ENCODE measurements at regions not wholly inside any gene's neighbourhood (a gene's known extent, or its start where the extent isn't known, plus 50 kb on each side); places are given as distances from the start of the nearest gene placed in this dataset.

DNA sequence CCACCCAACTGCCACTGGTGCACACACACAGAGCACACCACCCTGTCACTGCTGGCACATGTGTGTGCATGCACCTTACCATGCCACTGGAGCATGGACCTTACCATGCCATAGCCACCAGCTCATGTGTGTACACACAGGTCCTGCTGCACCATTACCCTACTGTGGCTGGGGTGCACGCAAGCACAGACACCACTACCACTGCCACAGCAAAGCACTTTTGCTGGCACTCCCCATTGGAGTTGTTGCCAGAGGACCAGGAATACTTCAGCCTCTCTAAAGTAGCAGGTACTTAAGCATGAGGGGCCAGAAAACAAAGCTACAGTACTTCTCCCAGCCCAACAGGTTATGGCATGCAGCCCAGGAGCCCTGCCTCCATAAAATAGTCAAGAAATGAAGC lies 404.8 kb downstream of the MBD2 start:
- TF ChIP-seq CTCF (IDR thresholded peaks at IDR 0.05) (no peak), EZH2 (IDR thresholded peaks at IDR 0.05; ENCODE audit: borderline replicate concordance, insufficient read depth, low read depth, low read length, poor library complexity, severe bottlenecking) (no peak)

Measured in B cell (primary cell).